Stomach (tissue), 8 donors: ENCODE measurements at regions not wholly inside any gene's neighbourhood (a gene's known extent, or its start where the extent isn't known, plus 50 kb on each side); places are given as distances from the start of the nearest gene placed in this dataset.

Experiments used
- DNase-seq, 2 donors: peaks; one replicate each; pipeline versions ENCODE4 v3.0.0 to v3.0.0-alpha.2; 2013 to 2019
- H3K27ac ChIP-seq, 5 donors: fragments of 200-600 bp in 4 of 5; sonication (generic) in 4 of 5; one replicate each; pipeline ENCODE4 v1.5.1; 2013 to 2019; ENCODE audit warnings: mild to moderate bottlenecking in 1 of 5, moderate library complexity in 1 of 5
- H3K27me3 ChIP-seq, 3 donors: fragments of 200-600 bp; sonication (generic); one replicate each; pipeline ENCODE4 v1.5.1; 2017 to 2019; ENCODE audit warnings: mixed run types in 1 of 3
- H3K36me3 ChIP-seq, 4 donors: fragments of 200-600 bp; sonication (generic); 1 replicate in 3 of 4; 2 replicates in 1 of 4; pipeline ENCODE4 v1.5.1; 2016 to 2019
- H3K4me1 ChIP-seq, 4 donors: fragments of 200-600 bp; sonication (generic); one replicate each; pipeline ENCODE4 v1.5.1; 2016 to 2019
- H3K4me3 ChIP-seq, 4 donors: fragments of 200-600 bp; sonication (generic) in 3 of 4; one replicate each; pipeline ENCODE4 v1.5.1; 2016 to 2019; ENCODE audit warnings: mild to moderate bottlenecking in 1 of 4
- H3K9me3 ChIP-seq, 4 donors: fragments of 200-600 bp; sonication (generic); one replicate each; pipeline ENCODE4 v1.5.1; 2016 to 2019
- CTCF ChIP-seq, 7 experiments: fragments of 450-650 bp in 4 of 7; fragments of 200-600 bp in 3 of 7; sonication (generic) in 3 of 7; IDR thresholded peaks; one replicate each; pipeline ENCODE4 v1.5.1; 2016 to 2019; ENCODE audit warnings: antibody characterized with exemption in 7 of 7, control low read depth in 2 of 7, mild to moderate bottlenecking in 1 of 7
- EP300 ChIP-seq: sonication (generic); formaldehyde crosslinking; IDR thresholded peaks from one replicate; pipeline ENCODE4 v1.6.1; 2017; ENCODE audit warnings: antibody characterized with exemption
- POLR2A ChIP-seq, 4 donors: fragments of 450-650 bp; IDR thresholded peaks; one replicate each; pipeline ENCODE4 v1.6.1; 2016; ENCODE audit warnings: antibody characterized with exemption in 4 of 4, control low read depth in 2 of 4, mild to moderate bottlenecking in 1 of 4, moderate library complexity in 1 of 4
- POLR2AphosphoS5 ChIP-seq, 3 donors: sonication (generic); formaldehyde crosslinking; IDR thresholded peaks; one replicate each; pipeline ENCODE4 v1.6.1; 2016; ENCODE audit warnings: antibody characterized with exemption in 3 of 3
- WGBS, 5 donors: extraction: QIAGEN DNeasy Blood & Tissue Kit in 3 of 5; methylation state at CpG; one replicate each; pipeline versions ENCODE4 v1.1.5 to v1.1.7; 2013 to 2018; 5-methylcytosine and 5-hydroxymethylcytosine counted together
- intact Hi-C: fragments of 100-400 bp; cut with DNase I; formaldehyde crosslinking; loops from one replicate; pipeline ENCODE4 v1.15.1; 2023; ENCODE audit warnings: low total_unique reads
- donor health status: healthy with polysubstance abuse.
- donor health status: Bipolar disorder and iron deficiency.
- donor health status: healthy.

GRCh38 chr2:166805753-166806152, 82.5 kb upstream of the XIRP2 start:
- Histone ChIP-seq H3K9me3 (peaks cover 0 to 6% (median 0%) of the 10 kb centered on the region in 4 donors), H3K36me3 (no peaks in the 10 kb centered on the region), H3K4me3 (no peak overlapping the region), H3K4me1 (peaks cover 0 to 11% (median 2%) of the 10 kb centered on the region in 4 donors), H3K27ac (no peak overlapping the region), H3K27me3 (no peaks in the 10 kb centered on the region)
- DNase-seq = no peak
- 88 to 94% (median 91%) methylated on average over 2 of the region's 2 CpGs for WGBS, 5 donors
- TF ChIP-seq EP300 (no peak), CTCF (IDR thresholded peaks at IDR 0.05) (no peak), POLR2A (IDR thresholded peaks at IDR 0.05) (no peak), POLR2AphosphoS5 (IDR thresholded peaks at IDR 0.05) (no peak)
- intact Hi-C loops = no loop called here

- intact Hi-C loops = no loop called here
- DNase-seq = peak in 1 of 2 donors; percentile 56
- no peaks in the 10 kb centered on the region for H3K36me3 ChIP-seq
- H3K4me1 ChIP-seq = peaks cover 0 to 11% (median 2%) of the 10 kb centered on the region in 4 donors
- H3K27me3 ChIP-seq = no peaks in the 10 kb centered on the region
- 7 to 24% (median 15%) methylated on average over 6 of the region's 6 CpGs for WGBS, 5 donors
- H3K4me3 ChIP-seq = no peak overlapping the region
- H3K27ac ChIP-seq = peak overlapping the region in 1 of 5 donors; percentile 16
- no peak for TF ChIP-seq EP300
- TF ChIP-seq POLR2AphosphoS5 (IDR thresholded peaks at IDR 0.05) = no peak
- TF ChIP-seq CTCF (IDR thresholded peaks at IDR 0.05) = no peak
- no peak for TF ChIP-seq POLR2A (IDR thresholded peaks at IDR 0.05)
- peaks cover 0 to 6% (median 0%) of the 10 kb centered on the region in 4 donors for H3K9me3 ChIP-seq
These were observed 84.8 kb upstream of the XIRP2 start for GRCh38 chr2:166803373-166804000.

- TF ChIP-seq POLR2A (IDR thresholded peaks at IDR 0.05) (no peak), CTCF (IDR thresholded peaks at IDR 0.05) (no peak), POLR2AphosphoS5 (IDR thresholded peaks at IDR 0.05) (no peak), EP300 (no peak)
- Histone ChIP-seq H3K36me3 (no peaks in the 10 kb centered on the region), H3K27me3 (no peaks in the 10 kb centered on the region), H3K9me3 (peaks cover 0 to 6% (median 0%) of the 10 kb centered on the region in 4 donors), H3K4me3 (no peak overlapping the region), H3K27ac (no peak overlapping the region), H3K4me1 (peaks cover 0 to 11% (median 2%) of the 10 kb centered on the region in 4 donors)
- peak in 1 of 2 donors; percentile 36 for DNase-seq
- intact Hi-C loops = no loop called here
- WGBS, 5 donors = 40 to 61% (median 54%) methylated on average over 3 of the region's 3 CpGs
These were observed 85.8 kb upstream of the XIRP2 start for GRCh38 chr2:166802475-166802874.

GRCh38 chr2:166792808-166793207, 95.5 kb upstream of the XIRP2 start:
- H3K4me3 ChIP-seq = no peak overlapping the region
- no peaks in the 10 kb centered on the region for H3K36me3 ChIP-seq
- TF ChIP-seq CTCF (IDR thresholded peaks at IDR 0.05) (no peak), POLR2A (IDR thresholded peaks at IDR 0.05) (no peak), EP300 (no peak), POLR2AphosphoS5 (IDR thresholded peaks at IDR 0.05) (no peak)
- no peak for DNase-seq
- no peaks in the 10 kb centered on the region for H3K27me3 ChIP-seq
- no peaks in the 10 kb centered on the region for H3K4me1 ChIP-seq
- no peak overlapping the region for H3K27ac ChIP-seq
- intact Hi-C loops = no loop called here
- H3K9me3 ChIP-seq = peaks cover 0 to 12% (median 5%) of the 10 kb centered on the region in 4 donors
- 71 to 83% (median 74%) methylated on average over 3 of the region's 3 CpGs for WGBS, 5 donors
